NCI-H187 treated with DMSO at 0.1 percent for 48 hours (cell line): ENCODE measurements at regions not wholly inside any gene's neighbourhood (a gene's known extent, or its start where the extent isn't known, plus 50 kb on each side); places are given as distances from the start of the nearest gene placed in this dataset.
A peak's percentile ranks its signal among the peaks of the same experiment; 100 is the strongest.
"Not testable (repeated sequence)": the region's sequence is repeated elsewhere in the genome, so short reads cannot be mapped to it uniquely, and the experiment has no call there.

Experiments
- DNase-seq: peaks from one replicate; lab custom pipeline; 2025; lab: John Stamatoyannopoulos, UW

DNA sequence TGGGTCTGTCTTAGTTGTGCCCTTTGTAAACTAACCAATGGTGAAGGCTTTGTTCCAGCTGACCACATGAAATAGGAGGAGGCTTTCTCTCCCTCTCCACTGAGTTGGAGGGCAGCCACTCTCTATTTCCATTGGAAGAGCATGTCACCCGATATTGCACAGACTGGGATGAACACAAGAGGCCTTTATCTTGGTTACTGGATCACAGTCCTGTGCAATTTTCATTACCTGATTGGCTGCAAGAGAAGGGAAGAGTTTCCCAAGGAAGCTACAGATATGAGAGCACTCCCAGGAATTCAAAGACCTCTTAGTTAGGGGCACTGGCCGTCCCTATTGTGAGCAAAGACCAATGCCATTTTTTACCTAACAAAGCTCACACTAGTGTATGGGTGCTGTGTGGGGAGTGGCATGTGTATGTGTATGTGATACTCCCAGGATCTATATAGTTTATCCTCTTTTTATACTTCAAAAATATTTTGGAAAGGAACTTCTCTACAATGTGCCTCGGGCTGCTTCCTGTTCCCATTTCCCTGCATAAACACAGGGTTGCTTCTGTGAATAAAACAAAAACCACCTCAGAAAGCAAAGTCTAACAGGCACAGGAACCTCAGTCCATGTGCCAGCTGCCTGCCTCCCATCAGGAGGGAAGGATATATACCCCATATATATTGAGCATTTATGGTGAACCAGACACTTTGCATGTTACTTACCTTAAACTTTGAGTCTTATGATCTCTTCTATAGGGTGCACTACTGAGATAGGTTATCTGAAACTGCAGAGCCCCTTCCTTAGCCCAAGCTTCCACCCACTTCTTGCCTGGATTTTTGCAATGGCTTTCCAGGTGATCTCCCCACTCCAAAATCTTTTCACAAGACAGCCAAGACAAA, 126.5 kb downstream of the RASSF10 start:
- DNase-seq, result peak; percentile 82

DNA sequence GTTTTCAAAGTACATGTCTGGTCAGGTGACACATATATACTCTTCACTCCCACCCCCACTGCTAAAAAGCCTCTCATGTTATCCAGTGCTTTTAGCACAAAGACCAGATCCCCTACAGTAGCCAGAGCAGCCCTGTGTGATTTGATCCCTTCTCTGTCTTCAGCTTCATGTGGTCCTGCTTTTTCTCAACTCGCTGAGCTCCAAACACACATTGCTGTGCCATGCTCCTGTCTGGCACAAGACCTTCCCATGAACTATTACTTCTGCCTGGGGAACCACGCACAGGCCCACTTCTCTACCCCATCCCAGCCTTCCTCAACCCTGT, 127.1 kb downstream of the RASSF10 start:
- no peak for DNase-seq

DNA sequence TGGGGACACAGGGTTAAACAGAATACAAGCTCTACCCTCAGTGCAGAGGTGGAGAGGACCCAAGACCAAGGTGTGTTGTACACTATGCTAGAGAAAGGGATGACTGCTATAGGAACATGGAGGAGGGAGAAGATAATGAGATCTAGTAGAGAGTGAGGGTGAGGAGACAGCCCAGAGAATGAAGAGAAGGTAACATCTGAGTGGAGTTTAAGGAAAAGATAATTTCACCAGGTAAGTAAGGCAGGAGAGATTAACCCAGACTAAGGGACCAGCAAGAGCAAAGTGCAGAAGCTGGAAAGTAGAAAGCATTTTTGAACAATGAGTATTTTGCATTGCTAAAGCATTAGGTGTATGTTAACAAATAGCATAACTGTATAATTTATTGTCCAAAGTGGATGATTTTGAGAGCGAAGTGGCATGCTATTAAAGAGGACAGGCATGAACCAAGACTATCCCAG, 128.8 kb downstream of the RASSF10 start:
- no peak for DNase-seq

DNA sequence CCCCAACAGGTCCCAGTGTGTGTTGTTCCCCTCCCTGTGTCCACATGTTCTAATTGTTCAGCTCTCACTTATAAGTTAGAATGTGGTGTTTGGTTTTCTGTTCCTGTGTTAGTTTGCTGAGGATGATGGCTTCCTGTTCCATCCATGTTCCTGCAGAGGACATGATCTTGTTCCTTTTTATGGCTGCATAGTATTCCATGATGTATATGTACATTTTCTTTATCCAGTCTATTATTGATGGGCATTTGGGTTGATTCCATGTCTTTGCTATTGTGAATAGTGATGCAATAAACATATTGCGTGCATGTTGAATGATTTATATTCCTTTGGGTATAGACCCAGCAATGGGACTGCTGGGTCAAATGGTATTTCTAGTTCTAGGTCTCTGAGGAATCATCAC, 130.0 kb downstream of the RASSF10 start:
- DNase-seq, result not testable (repeated sequence)

DNA sequence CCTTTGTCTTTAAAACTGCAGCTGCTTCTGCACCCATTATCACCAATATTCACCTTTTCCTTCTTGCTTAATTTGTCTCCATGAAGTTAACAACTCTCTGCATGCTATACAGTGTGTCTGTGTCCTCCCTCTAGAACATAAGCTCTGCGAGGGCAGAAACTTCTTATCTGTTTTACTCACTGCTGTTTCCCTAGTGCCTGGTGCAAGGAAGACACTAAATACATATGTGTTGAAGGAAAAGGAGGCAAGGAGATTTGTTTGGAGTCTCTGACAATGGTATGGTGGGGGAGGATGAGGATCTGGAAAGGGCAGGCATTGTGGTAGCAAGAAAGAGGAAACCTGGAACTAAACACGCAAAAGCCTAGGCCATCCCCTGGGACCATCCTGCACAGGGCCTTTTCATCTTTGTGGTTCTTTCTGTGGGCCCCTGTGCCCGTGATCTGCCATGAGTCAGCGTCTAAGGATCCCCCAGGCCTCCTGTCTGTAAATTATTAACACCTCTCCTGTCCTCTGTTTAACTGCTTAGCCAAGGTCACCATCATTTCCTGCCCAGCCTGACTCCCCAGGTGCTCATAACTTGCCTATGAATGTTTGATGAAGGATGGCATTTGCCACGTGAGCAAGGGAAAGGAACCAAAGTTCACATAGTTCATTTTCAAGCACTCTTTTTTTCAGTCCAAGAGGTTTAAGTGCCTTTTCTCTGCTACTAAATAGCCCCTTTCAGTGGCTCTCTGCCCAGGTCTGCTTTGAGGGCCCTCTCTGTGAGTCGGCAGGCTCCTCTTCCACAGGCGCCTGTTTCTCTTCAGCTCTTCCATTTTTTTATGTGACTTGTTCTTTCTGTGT, 131.1 kb downstream of the RASSF10 start:
- peak; percentile 89 for DNase-seq

DNA sequence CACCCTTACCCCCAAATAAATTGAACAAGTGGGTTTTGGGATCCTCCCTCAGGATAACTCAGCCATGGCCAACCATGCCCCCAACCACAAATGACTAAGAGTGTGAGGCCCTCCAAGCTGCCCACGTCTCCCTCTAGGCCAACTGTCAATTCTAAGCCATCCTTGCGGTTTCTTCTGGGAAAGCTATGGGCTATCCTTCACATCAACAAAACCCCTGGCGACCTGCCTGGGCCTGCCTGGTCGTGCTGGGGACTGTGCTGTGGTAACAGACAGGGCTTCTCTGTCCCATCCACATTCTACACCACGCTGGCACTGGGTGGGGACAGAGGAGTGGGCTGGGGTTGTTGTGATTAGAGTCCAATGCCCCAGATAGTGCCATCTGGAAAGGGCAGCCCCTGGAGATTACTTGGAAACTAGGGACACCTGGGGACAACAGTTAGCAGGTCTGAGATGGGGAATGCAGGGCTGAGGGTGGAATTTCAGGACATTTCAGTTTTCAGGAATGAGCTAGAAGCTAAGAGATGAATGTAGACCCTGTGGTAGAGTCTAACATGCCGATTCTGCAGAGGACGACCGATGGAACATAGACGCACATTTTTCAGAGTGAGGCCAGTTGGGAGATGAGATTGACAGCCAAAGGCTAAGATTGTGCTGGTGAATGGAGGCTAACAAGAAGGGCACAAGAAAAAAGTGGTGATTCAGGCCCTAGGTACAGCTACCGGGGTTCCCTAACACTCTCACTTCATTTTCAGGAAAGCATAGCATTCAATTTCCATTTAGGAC, 131.9 kb downstream of the RASSF10 start:
- DNase-seq, result peak; percentile 89

DNA sequence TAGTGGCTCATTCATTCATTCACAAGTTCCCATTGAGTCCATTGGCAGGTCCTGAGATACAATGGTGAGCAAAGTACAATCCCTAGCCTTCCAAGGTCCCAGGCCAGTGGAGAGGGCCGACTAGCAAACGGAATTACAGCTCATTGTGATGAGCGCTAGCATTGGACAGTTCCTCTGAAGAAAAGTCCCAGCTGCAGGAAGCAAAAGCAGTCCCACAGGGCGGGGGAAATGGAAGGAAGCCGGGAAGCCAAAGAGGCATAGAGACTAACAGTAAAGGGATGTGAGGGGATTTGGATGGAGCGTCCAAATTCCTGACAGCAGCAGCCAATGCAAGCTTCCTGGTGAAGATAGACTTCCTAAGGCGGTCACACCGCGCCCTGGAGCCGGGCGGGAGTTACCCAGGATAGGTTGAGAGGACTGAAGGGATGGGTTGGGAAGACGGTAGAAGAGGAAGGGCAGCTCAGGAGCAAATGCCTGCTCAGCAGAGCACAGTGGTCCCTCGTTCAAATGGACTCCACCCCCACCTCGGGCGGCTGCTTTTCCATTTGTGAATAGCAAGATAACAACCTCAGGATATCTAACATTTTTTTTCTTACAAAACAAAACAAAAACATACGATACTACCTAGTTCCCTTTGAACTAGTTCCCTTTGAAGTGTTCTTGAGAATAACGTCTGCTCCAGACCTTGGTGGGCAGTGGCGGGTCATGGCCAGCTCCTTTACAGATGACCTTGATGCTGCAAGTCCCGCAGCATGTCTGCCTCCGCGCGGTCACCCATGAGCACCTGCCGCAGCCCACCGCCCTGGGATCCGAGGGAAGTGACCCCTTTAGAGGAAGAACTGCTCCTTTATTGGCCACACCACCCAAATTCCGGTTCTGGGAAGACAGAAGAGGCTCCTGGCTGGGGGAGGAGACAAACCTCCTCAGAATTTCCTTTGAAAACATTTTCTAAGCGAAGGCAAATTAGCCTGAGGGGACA, 132.9 kb downstream of the RASSF10 start:
- no peak for DNase-seq

DNA sequence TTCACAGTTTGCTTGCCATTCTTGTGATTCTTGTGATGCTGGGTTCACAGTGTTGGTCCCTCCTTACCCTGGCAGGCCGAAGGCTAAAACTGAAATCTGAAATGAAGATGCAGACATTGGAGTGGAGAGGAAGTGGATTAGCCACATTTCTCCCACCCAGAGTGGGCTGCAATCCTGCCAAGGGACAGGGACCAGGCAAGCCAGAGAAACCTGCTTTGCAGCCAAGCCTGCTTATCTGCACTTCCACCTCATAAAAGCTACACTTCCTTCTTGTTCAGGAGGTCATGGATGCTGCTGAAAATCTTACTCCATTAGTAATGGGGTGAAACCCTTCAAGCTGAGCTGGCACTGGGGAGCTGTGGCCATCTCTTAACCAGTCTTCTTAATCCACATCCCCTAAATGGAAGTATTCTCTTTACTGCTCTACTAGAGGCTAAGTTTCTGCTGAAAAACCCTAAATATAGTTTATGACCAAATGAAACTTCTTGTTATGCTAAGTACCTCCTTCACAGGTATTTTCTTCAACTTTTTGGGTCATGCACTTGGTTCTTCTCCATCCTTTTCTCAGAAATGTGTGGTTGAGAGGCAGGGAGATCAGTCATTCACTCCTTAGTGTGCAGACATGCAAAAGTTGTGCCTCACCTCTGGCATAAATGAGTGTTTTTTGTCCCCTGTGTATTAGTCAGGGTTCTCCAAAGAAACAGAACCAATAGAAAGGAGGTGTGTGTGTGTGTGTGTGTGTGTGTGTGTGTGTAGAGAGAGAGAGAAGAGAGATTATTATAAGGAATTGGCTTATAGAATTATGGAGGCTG, 133.9 kb upstream of the BMAL1 start:
- DNase-seq, result no peak

DNA sequence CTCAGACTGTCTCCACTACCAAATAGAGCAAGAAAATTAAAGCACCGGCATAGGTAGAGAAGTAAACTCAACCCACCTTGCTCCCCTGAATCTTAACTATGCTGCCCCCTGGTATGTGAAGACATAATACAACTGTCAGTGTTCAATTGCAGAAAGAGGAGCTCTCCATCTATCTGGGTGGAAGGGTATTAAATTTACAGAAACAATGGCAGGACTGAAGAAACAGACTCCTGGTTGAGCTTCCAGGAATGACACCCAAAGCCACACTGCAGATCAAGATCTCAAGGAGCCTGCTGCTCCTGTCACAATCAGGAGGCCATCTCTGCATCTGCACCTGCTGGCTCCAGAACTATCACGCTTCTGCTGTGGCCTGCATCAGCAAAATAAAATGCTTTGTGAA, 132.1 kb upstream of the BMAL1 start:
- no peak for DNase-seq

DNA sequence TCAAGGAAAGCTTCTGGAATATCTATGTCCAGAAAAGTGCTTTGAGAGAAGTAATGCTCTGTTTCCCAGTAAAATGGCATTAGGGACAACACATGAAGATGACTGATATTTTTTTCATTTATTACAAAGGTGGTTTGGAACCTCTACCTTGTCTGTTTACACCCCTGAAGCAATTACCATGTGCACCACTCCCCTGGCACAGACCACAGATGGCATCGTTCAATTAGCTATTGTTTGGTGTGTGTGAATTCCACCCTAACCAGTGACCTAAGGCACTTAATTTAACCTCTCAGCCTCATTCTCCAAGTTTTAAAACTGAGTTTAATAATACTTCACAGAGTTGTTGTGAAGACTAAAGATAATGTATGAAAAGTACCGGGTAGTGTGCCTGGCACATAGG, 127.6 kb upstream of the BMAL1 start:
- no peak for DNase-seq

DNA sequence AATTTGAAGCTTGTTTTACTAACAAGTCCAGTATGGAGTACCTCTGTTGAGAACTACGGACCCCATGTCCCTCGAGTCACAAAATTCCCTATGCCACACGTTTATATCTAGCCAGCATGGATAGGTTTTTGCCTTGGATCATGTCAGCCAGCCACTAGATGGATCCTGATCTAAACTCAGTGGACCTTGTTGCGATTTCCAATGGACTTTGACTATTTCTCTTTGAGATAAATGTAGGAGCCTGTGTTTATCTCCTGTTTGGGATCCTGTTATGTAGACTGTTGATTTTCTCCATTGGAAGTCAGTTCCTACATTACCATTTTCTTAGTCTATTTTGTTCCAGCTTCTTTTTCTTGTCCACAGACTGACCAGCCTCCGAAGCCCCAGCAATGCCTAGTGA, 127.1 kb upstream of the BMAL1 start:
- no peak for DNase-seq

DNA sequence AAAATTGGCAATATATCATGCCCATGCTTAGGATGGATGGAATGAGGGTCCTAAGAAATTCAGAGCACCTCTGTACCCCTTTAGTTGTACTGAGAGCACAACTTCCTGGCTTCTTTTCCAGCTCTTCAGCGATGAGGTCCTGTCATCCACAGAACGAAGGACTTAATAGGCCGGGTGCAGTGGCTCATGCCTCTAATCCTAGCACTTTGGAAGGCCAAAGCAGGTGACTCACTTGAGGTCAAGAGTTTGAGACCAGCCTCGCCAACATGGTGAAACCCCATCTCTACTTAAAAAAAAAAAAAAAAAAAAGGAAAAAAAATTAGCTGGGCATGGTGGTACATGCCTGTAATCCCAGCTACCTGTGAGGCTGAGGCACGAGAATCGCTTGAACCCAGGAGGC, 125.3 kb upstream of the BMAL1 start:
- DNase-seq, result no peak

DNA sequence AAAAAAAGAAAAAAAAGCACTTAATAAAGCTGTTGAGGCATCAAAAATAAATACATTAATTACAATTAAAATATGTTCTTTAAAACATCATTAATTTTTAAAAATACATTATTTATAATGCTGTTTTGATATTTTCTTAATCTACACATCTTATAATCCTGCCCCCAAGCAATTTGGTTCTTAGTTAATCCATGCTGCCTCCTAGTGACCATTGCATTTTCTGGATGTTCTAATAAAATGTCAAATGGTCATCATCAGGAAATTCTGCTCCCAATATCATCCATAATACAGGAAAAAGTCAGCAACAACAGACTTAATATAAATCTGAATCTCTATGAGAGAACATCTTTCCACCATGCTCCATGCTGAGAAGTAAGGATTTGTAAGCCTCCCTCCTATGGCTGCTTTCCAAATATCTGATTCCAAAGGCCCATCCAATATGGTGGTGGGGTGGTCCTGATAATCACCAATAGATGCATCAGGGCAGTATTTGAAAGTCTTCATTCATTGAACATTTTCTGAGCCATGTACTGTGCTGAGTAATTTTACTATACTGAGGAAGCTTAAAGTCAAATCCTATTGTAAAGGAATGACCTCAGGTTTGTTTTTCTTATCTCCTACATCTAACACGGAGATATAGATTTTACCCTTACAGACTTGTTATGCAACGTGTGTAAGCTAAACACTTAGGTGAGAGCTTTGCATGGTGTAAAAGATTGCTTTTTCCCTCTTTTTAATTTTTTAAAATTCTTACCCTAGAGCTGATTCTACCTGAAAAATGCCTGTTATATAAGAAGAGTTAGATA, 124.7 kb upstream of the BMAL1 start:
- no peak for DNase-seq

DNA sequence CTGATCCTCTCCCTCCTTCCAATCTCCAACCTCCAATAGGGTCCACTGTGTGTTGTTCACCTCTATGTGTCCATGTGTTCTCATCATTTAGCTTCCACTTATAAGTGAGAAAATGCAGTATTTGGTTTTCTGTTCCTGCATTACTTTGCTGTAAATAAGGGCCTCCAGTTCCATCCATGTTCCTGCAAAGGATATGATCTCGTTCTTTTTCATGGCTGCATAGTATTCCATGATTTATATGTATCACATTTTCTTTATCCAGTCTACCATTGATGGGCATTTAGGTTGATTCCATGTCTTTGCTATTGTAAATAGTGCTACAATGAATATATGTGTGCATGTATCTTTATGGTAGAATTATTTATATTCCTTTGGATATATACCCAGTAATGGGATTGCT, 123.2 kb upstream of the BMAL1 start:
- DNase-seq, result not testable (repeated sequence)

DNA sequence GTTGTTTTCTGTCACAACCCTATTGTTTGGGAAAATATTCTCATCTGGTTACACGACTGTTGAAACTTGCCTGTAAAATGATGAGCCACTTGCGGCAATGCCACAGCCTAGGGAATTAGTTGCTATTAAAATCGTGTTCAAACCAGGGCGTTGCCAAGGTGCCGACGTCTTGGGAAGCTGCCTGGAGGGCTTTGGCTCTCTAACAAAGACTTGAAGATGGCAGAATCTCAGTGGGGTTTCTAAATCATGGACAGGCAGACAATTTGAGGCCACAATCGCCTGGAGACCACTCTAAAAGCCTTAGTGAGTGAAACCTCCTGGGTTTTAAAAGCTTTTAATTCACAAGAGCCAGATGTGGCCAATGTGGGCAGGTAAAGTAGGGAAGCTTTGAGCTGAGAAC, 117.2 kb upstream of the BMAL1 start:
- peak; percentile 40 for DNase-seq

DNA sequence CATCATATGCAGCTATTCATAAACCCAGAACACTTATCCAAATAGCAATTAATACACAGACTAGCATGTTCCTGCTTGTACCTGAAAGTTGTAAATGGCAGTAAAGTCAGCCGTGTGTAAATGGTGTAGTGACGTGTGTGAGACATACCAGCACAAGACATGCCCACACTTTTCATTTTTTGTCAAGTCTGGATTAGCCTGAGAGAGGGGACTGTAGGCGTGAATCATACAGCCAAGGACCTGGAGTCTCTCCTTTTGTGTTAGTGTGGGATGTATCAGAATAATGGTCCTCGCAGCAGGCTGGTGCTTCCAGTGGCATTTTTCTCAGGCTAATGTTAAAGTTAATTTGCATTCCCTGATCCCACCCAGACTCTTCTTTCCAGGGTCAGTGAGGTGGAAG, 116.8 kb upstream of the BMAL1 start:
- no peak for DNase-seq

DNA sequence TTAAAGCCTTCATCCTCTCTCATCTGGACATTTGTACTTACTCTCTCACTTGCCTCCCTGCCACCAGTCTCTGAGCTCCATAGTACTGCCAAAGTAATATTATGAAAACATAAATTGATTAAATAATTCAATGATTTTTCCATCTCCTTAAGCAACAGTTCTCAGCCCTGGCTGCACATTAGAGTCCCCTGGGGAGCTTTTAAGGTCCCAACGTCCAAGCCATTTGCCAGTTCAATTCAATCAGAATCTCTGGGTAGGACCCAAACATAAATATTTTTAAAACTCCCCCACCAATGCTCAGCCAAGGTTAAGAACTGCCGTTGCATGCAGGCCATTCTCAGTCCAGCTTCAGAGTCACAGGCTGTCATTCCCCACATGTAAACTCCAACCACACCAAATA, 114.4 kb upstream of the BMAL1 start:
- DNase-seq, result no peak

DNA sequence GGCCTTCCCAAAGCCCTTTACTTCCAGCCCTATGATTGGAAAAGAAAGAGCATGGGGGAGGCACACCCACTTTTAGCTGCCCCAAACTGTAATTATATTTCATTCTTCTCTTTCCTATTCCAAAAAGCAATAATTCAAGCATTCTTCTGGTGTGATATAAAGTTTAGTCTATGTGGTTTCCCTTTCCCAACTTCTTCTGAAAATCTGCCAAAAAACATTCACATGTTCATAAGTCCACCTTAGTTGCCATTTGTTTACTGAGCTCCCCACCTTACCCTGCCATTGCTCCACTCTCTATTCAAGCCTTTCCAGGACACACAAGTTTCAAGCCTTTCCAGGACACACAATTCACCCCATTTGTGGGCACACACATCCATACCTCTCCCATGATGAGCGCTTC, 111.6 kb upstream of the BMAL1 start:
- DNase-seq, result no peak

DNA sequence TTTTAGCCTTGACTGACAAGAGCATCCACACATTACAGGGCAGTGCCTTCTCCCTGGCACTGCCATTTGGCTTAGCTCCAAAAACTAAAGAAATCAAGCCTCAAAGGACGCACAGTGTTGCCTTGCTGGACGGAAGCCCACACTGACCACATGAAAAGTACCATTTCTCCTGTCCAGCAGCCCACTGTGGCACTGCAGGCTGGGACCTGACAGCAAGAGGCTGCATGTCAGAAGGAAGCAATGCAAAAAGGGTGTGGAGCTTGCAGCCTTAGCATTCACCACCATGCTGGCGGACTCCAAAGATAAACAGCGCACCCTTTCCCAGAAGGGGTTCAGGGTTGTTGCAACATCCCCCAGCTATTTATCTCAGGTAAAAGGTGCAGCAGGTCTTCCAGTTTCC, 109.3 kb upstream of the BMAL1 start:
- DNase-seq, result no peak

DNA sequence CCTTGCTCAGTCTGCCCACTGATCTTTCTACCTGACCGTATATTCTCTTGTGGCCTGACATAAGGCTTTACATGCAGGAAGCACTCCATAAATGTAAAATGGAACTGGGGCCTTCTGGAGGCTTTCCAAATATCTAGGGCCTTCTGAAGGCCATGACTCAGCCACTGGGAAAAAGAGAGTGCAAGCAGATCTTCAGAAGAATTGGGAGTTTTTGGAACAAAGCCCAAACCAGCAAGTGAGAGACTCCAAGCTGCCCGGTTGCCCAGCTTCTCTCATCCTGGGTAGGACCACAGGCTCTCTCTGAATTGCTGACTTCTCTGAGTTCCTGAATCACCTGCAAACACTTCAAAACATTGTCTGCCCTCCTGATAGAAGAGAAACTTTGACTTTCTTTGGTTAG, 107.9 kb upstream of the BMAL1 start:
- DNase-seq, result no peak
